Frontal cortex (tissue), 3 donors: ENCODE measurements at regions not wholly inside any gene's neighbourhood (a gene's known extent, or its start where the extent isn't known, plus 50 kb on each side); places are given as distances from the start of the nearest gene placed in this dataset.
"Not testable (repeated sequence)": the region's sequence is repeated elsewhere in the genome, so short reads cannot be mapped to it uniquely, and the experiment has no call there.

Experiments used
- DNase-seq, 2 donors: peaks; one replicate each; pipeline ENCODE4 v3.0.0; 2012; ENCODE audit warnings: low spot score in 2 of 2
- FAIRE-seq: peaks from 2 replicates; lab custom pipeline; 2012; peaks lifted over from hg19 to GRCh38; lab: Jason Lieb, UNC
- donor health status: control.
- donor health status: control.
- donor health status: control.

- DNase-seq: no peak
Observed at GRCh38 chrX:34426334-34426733, 230.8 kb downstream of the TMEM47 start.

GRCh38 chrX:34406580-34406979 lies 250.5 kb downstream of the TMEM47 start:
- FAIRE-seq (peak; percentile 19), DNase-seq (no peak)

More at GRCh38 chrX:34426334-34426733, 230.8 kb downstream of the TMEM47 start:
- no peak for FAIRE-seq

- DNase-seq (no peak), FAIRE-seq (no peak)
Observed at GRCh38 chrX:34404386-34405070, 252.6 kb downstream of the TMEM47 start.

GRCh38 chrX:34401411-34401810 lies 255.7 kb downstream of the TMEM47 start:
- no peak for DNase-seq
- FAIRE-seq: no peak

- FAIRE-seq (no peak), DNase-seq (no peak)
Observed at GRCh38 chrX:34382416-34382815, 250.3 kb upstream of the FAM47A start.

GRCh38 chrX:34381241-34381640 lies 249.1 kb upstream of the FAM47A start:
- DNase-seq (no peak), FAIRE-seq (no peak)

GRCh38 chrX:34379891-34380290 lies 247.8 kb upstream of the FAM47A start:
- DNase-seq (no peak), FAIRE-seq (no peak)

GRCh38 chrX:34377645-34378044 lies 245.5 kb upstream of the FAM47A start:
- FAIRE-seq (no peak), DNase-seq (no peak)

- no peak for FAIRE-seq
- DNase-seq: no peak
Observed at GRCh38 chrX:34371754-34372153, 239.6 kb upstream of the FAM47A start.

- FAIRE-seq (no peak), DNase-seq (no peak)
Observed at GRCh38 chrX:34365471-34365870, 233.4 kb upstream of the FAM47A start.

GRCh38 chrX:34350561-34351335 lies 218.6 kb upstream of the FAM47A start:
- FAIRE-seq (peak; percentile 3), DNase-seq (no peak)

GRCh38 chrX:34343001-34343400 lies 210.9 kb upstream of the FAM47A start:
- no peak for FAIRE-seq

GRCh38 chrX:34341814-34342213 lies 209.7 kb upstream of the FAM47A start:
- DNase-seq: no peak
- no peak for FAIRE-seq

More at GRCh38 chrX:34343001-34343400, 210.9 kb upstream of the FAM47A start:
- no peak for DNase-seq

- DNase-seq: no peak
- FAIRE-seq: no peak
Observed at GRCh38 chrX:34341258-34341657, 209.1 kb upstream of the FAM47A start.

- DNase-seq (no peak), FAIRE-seq (peak; percentile 56)
Observed at GRCh38 chrX:34338046-34338445, 205.9 kb upstream of the FAM47A start.

GRCh38 chrX:34335376-34335775 lies 203.3 kb upstream of the FAM47A start:
- not testable (repeated sequence) for DNase-seq, FAIRE-seq

GRCh38 chrX:34332334-34332733 lies 200.2 kb upstream of the FAM47A start:
- no peak for DNase-seq

GRCh38 chrX:34325460-34325859 lies 193.3 kb upstream of the FAM47A start:
- FAIRE-seq: no peak
- no peak for DNase-seq

More at GRCh38 chrX:34332334-34332733, 200.2 kb upstream of the FAM47A start:
- FAIRE-seq: no peak

- FAIRE-seq, DNase-seq: not testable (repeated sequence)
Observed at GRCh38 chrX:34320424-34320823, 188.3 kb upstream of the FAM47A start.

- FAIRE-seq (peak; percentile 60), DNase-seq (no peak)
Observed at GRCh38 chrX:34300871-34301270, 168.8 kb upstream of the FAM47A start.

GRCh38 chrX:34299451-34299967 lies 167.4 kb upstream of the FAM47A start:
- DNase-seq (no peak), FAIRE-seq (no peak)
